HG03025 (cell line): ENCODE measurements at regions not wholly inside any gene's neighbourhood (a gene's known extent, or its start where the extent isn't known, plus 50 kb on each side); places are given as distances from the start of the nearest gene placed in this dataset.
"Not testable (repeated sequence)": the region's sequence is repeated elsewhere in the genome, so short reads cannot be mapped to it uniquely, and the experiment has no call there.

Experiments used
- ATAC-seq: cut with Tn5 transposase; IDR thresholded peaks from one replicate; pipeline ENCODE4 v1.9.1; 2021; ENCODE audit warnings: mild to moderate bottlenecking, moderate library complexity; ENCODE audit not compliant: unreplicated experiment, low FRiP score

DNA sequence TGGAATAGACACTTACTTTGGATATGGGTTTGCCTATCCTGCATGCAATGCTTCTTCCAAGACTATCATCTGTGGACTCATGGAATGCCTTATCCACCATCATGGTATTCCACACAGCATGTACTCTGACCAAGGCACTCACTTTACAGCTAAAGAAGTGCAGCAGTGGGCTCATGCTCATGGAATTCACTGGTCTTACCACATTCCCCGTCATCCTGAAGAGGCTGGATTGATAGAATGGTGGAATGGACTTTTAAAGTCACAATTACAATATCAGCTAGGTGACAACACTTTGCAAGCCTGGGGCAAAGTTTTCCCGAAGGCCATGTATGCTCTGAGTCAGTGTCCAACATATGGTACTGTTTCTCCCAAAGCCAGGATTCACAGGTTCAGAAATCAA, 199.1 kb downstream of the GJA1 start:
- ATAC-seq, result not testable (repeated sequence)

DNA sequence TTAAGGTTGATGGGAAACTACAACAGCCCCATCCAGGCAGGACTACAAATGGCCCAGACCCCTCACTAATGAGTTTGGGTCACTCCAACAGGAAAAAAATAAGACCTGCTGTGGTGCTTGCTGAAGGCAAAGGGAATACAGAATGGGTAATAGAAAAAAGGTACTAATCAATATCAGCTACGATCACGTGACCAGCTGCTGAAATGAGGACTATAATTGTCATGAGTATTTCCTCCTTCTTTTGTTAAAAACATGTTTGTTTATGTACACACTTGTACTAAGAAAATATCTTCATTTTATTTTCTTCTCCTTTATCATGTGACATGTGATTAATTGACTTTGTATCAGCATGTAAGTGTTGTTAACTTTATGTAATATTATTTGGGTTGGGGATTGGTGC, 199.9 kb downstream of the GJA1 start:
- ATAC-seq, result no peak

DNA sequence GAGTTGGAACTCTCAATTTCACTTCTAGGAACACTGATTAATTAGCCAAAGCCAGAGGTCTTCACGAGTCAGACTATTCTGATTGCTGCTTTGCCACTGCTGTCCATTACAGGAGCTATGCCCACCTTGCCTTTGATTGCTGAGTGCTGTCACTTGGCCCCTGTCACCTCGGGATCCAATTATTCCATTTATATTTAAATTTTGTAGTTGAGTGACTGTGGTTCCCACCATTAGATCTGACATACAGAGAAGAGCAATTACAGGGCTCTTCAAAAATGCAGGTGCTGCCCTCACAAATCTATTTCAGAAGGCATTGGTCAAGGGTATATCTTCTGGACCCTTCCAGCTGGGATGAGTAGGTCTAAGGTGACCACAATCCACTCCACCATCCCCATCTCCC, 200.8 kb downstream of the GJA1 start:
- ATAC-seq, result not testable (repeated sequence)

GRCh38 chr6:121639021-121639420, 203.6 kb downstream of the GJA1 start:
- no peak for ATAC-seq

DNA sequence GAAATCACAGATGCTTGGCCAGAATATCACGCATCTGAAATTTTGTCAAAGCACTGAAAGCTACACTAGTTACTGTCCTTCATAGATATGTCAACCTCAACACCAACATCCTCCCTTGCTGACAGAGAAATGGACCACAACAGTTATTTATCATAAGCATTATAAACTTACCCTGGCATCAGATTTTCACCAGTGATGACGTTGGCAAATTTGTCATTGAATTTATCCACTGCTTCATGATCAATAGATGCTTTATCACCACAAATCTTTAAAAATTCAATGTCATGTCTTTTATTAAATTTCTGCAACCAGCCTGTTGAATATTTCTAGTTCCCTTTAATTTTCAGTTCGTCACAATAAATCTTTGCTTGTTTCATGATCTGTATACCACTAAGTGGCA, 205.7 kb downstream of the GJA1 start:
- no peak for ATAC-seq

- no peak for ATAC-seq
Measured at GRCh38 chr6:121645100-121645745, 209.8 kb downstream of the GJA1 start.

- ATAC-seq, result no peak
Measured at GRCh38 chr6:121647905-121648304, 212.5 kb downstream of the GJA1 start.

GRCh38 chr6:121649951-121650350, 214.5 kb downstream of the GJA1 start:
- no peak for ATAC-seq

DNA sequence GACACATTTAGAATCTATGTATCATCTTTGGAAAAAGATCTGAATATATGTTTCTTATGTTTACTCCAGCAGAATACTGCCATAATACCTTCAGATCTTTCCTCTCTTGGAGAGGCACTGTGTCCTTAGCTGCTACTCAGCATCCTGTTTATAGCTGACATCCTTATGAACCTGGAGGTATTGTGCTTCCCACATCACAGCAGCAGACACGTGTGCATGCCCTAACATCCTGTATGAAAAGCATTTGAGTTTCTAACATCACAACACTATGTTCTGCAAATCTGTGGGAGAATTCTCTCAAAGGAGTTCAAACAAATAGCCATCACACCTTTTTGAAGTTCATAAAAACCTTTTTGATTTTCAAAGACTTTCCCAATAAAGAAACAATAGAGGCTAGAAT, 216.0 kb downstream of the GJA1 start:
- ATAC-seq, result no peak

DNA sequence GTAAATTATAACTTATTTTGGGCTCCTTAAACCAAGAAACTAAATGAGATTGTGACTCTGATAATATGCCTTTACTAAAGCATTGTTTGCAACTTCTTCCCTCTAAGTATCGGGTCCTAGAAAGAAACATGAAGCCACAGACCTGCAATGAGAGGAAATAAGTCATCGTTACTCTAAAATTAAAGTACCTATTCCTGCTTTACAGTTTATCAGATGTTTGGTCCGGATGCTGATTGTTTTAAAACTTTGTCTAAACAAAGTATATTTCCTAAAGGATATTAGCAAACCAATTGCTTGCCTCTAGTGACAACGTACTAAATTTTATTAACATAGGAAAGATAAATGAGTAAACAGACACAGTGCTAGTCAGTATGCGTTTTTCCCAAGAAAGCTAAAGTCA, 216.8 kb downstream of the GJA1 start:
- ATAC-seq, result no peak

GRCh38 chr6:121652726-121653623, 217.5 kb downstream of the GJA1 start:
- no peak for ATAC-seq

DNA sequence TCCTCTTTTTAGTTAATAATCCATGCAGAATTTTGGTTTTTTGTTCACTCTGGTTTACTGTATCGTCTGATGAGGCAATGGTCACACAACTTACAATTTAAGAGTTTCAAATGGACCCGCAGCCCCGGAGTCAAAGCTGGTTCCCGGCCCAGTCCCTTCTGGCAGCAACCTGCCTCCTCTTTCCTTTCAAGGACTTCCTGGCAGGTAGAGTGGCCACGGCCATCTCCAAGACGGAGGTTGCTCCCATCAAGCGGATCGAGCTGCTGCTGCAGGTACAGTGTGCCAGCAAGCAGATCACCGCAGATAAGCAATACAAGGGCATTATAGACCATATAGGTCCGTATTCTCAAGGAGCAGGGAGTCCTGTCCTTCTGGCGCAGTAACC, 218.2 kb downstream of the GJA1 start:
- no peak for ATAC-seq

GRCh38 chr6:121657972-121658371, 222.5 kb downstream of the GJA1 start:
- ATAC-seq, result no peak

GRCh38 chr6:121660277-121660676, 224.8 kb downstream of the GJA1 start:
- no peak for ATAC-seq

- no peak for ATAC-seq
Measured at GRCh38 chr6:121663292-121663810, 227.9 kb downstream of the GJA1 start.

- no peak for ATAC-seq
Measured at GRCh38 chr6:121664158-121664557, 228.7 kb downstream of the GJA1 start.

GRCh38 chr6:121666814-121667213, 231.4 kb downstream of the GJA1 start:
- ATAC-seq, result no peak

DNA sequence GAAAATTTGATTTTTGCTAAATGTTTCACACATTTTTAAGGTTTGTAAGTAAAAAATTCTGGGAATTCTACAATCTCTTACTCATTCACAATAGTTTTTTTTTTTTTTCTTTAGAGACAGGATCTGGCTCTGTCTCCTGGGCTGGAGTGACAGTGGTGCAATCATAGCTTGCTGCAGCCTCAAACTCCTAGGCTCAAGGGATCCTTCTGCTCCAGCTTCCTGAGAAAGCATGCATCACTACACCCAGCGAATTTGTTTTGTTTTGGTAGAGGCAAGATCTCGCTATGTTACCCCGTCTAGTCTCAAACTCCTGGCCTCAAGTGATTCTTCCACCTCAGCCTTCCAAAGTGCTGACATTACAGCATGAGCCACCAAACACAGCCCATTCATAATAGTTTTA, 232.8 kb downstream of the GJA1 start:
- no peak for ATAC-seq

- ATAC-seq, result no peak
Measured at GRCh38 chr6:121670511-121670910, 235.1 kb downstream of the GJA1 start.

GRCh38 chr6:121677571-121677970, 242.1 kb downstream of the GJA1 start:
- no peak for ATAC-seq

DNA sequence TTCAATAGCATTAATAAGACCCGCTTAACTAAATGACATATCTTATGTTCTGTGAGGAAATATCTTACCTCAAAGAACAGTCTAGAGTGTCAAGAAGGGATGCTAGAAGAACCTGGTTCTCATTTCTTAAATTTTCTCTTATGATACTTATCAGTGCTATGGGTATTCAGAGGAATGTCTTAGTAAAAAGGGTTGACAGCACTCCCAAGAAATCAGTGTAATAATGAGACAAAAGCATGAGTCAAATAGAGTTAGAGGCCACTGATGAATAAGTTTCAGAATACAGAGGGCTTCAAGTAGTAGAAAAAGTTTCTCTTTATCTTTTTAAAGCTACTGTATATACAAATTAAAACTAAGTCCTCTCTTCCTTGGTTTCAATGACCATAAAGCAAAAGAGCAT, 242.8 kb downstream of the GJA1 start:
- no peak for ATAC-seq

DNA sequence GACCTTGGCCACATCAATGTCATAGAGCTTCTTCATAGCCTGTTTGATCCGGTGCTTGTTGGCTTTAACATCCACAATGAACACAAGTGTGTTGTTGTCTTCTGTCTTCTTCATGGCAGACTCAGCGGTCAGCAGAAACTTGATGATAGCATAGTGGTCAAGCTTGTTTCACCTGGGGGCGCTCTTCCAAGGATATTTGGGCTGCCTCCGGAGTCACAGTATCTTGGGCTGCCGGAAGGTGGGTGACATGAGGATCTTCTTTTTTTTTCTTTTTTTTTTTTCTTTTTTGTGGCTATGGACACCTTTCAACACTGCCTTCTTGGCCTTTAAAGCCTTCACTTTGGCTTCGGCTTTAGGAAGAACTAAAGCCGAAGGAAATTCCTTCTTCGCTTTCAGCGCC, 244.6 kb downstream of the GJA1 start:
- ATAC-seq, result no peak
